Neural cell (in vitro differentiated cells): ENCODE measurements at regions not wholly inside any gene's neighbourhood (a gene's known extent, or its start where the extent isn't known, plus 50 kb on each side); places are given as distances from the start of the nearest gene placed in this dataset.

Experiments
- H2AFZ ChIP-seq: fragments of 200-600, 300-800 bp; sonication (generic), shearing (Covaris generic); 2 replicates; pipeline ENCODE4 v1.6.0; 2014; ENCODE audit warnings: low read depth, mild to moderate bottlenecking, antibody characterized with exemption, low read length, moderate library complexity
- H3F3A ChIP-seq: fragments of 200-600 bp; shearing (Covaris generic); 2 replicates; pipeline ENCODE4 v1.6.1; 2016; ENCODE audit warnings: mild to moderate bottlenecking, moderate library complexity, mixed read lengths, antibody characterized with exemption, low read length; ENCODE audit not compliant: insufficient read depth, poor library complexity, severe bottlenecking
- H3K27ac ChIP-seq: fragments of 200-600, 300-800 bp; sonication (generic), shearing (Covaris generic); 2 replicates; pipeline ENCODE4 v1.5.1; 2014; ENCODE audit warnings: mild to moderate bottlenecking, low read length, moderate library complexity
- H3K27me3 ChIP-seq: fragments of 300-800, 200-600 bp; sonication (generic), shearing (Covaris generic); 2 replicates; pipeline ENCODE4 v1.6.0; 2014; ENCODE audit warnings: mild to moderate bottlenecking, low read depth, low read length, moderate library complexity; ENCODE audit not compliant: insufficient read depth
- H3K36me3 ChIP-seq: fragments of 300-800, 200-600 bp; sonication (generic), shearing (Covaris generic); 2 replicates; pipeline ENCODE4 v1.5.1; 2014; ENCODE audit warnings: mild to moderate bottlenecking, antibody characterized with exemption, low read length, moderate library complexity; ENCODE audit not compliant: insufficient read depth
- H3K4me2 ChIP-seq: fragments of 300-800, 200-600 bp; sonication (generic), shearing (Covaris generic); 2 replicates; pipeline ENCODE4 v1.6.0; 2014; ENCODE audit warnings: mild to moderate bottlenecking, low read length
- H3K4me3 ChIP-seq: fragments of 300-800, 200-600 bp; sonication (generic), shearing (Covaris generic); 2 replicates; pipeline ENCODE4 v1.5.1; 2014; ENCODE audit warnings: mild to moderate bottlenecking, low read length, moderate library complexity
- H3K79me2 ChIP-seq: fragments of 200-600 bp; shearing (Covaris generic); replicated peaks from 2 replicates; pipeline ENCODE4 v1.6.0; 2014; ENCODE audit warnings: mild to moderate bottlenecking, low read length, moderate library complexity; ENCODE audit not compliant: insufficient read depth
- H3K9ac ChIP-seq: fragments of 300-800, 200-600 bp; sonication (generic), shearing (Covaris generic); 2 replicates; pipeline ENCODE4 v1.6.1; 2016; ENCODE audit warnings: mild to moderate bottlenecking, low read length, mixed read lengths
- H3K9me2 ChIP-seq: fragments of 200-600 bp; shearing (Covaris generic); 2 replicates; pipeline ENCODE4 v1.6.1; 2016; ENCODE audit warnings: mild to moderate bottlenecking, low read length, mixed read lengths; ENCODE audit not compliant: insufficient read depth
- H3K9me3 ChIP-seq: fragments of 200-600, 300-800 bp; sonication (generic), shearing (Covaris generic); 2 replicates; pipeline ENCODE4 v1.6.1; 2016; ENCODE audit warnings: mild to moderate bottlenecking, mixed run types, low read length, moderate library complexity, mixed read lengths
- H4K20me1 ChIP-seq: fragments of 200-600 bp; shearing (Covaris generic); 2 replicates; pipeline ENCODE4 v1.6.1; 2016; ENCODE audit warnings: mild to moderate bottlenecking, mixed run types; ENCODE audit not compliant: insufficient read depth
- CTCF ChIP-seq: fragments of 450-650 bp; IDR thresholded peaks from 2 replicates; pipeline ENCODE4 v1.5.1; 2014; ENCODE audit warnings: antibody characterized with exemption, mild to moderate bottlenecking, moderate library complexity; ENCODE audit not compliant: poor library complexity, severe bottlenecking
- EP300 ChIP-seq: fragments of 450-650 bp; conservative IDR thresholded peaks from 2 replicates; pipeline ENCODE4 v1.6.1; 2014; ENCODE audit warnings: antibody characterized with exemption, mild to moderate bottlenecking, moderate library complexity; ENCODE audit not compliant: poor library complexity, severe bottlenecking
- EZH2 ChIP-seq: fragments of 200-600, 300-800 bp; shearing (Covaris generic), sonication (generic); IDR thresholded peaks from 2 replicates; pipeline ENCODE4 v1.6.1; 2014; ENCODE audit warnings: antibody characterized with exemption, low read length, borderline replicate concordance, mild to moderate bottlenecking; ENCODE audit not compliant: insufficient read depth, poor library complexity, severe bottlenecking
- MXI1 ChIP-seq: fragments of 450-650 bp; conservative IDR thresholded peaks from 2 replicates; pipeline ENCODE4 v1.6.1; 2014; ENCODE audit warnings: antibody characterized with exemption, mild to moderate bottlenecking; ENCODE audit not compliant: poor library complexity, severe bottlenecking
- POLR2AphosphoS5 ChIP-seq: IDR thresholded peaks from 2 replicates; pipeline ENCODE4 v1.6.1; 2012
- RAD21 ChIP-seq: fragments of 450-650 bp; conservative IDR thresholded peaks from 2 replicates; pipeline ENCODE4 v1.6.1; 2014; ENCODE audit warnings: antibody characterized with exemption, mild to moderate bottlenecking, moderate library complexity
- REST ChIP-seq: IDR thresholded peaks from 2 replicates; pipeline ENCODE4 v1.6.1; 2012; ENCODE audit warnings: borderline replicate concordance
- SMC3 ChIP-seq: fragments of 450-650 bp; conservative IDR thresholded peaks from 2 replicates; pipeline ENCODE4 v1.6.1; 2014; ENCODE audit warnings: antibody characterized with exemption, mild to moderate bottlenecking, moderate library complexity; ENCODE audit not compliant: poor library complexity
- TAF1 ChIP-seq: IDR thresholded peaks from 2 replicates; pipeline ENCODE4 v1.6.1; 2012; ENCODE audit warnings: low read depth

GRCh38 chr18:66168685-66169235 is 417.9 kb downstream of the CDH7 start:
- no peaks in the 10 kb centered on the region for H3K79me2 ChIP-seq
- no peak for TF ChIP-seq SMC3
- TF ChIP-seq EP300, result no peak
- TF ChIP-seq RAD21, result no peak
- no peak for TF ChIP-seq POLR2AphosphoS5
- TF ChIP-seq REST, result no peak
- TF ChIP-seq MXI1, result no peak
- no peak for TF ChIP-seq EZH2
- TF ChIP-seq TAF1, result no peak
- TF ChIP-seq CTCF, result no peak
- H3K27me3 ChIP-seq, result no peaks in the 10 kb centered on the region
- no peaks in the 10 kb centered on the region for H3K9me2 ChIP-seq
- no peak overlapping the region for H3K4me3 ChIP-seq
- H3K9ac ChIP-seq, result no peak overlapping the region
- no peaks in the 10 kb centered on the region for H4K20me1 ChIP-seq
- H3K9me3 ChIP-seq, result no peaks in the 10 kb centered on the region
- H2AFZ ChIP-seq, result no peak overlapping the region
- H3F3A ChIP-seq, result no peaks in the 10 kb centered on the region
- H3K36me3 ChIP-seq, result no peaks in the 10 kb centered on the region
- H3K4me2 ChIP-seq, result no peak overlapping the region
- no peak overlapping the region for H3K27ac ChIP-seq

GRCh38 chr18:66167829-66168684 is 417.2 kb downstream of the CDH7 start:
- TF ChIP-seq EP300 (no peak), MXI1 (no peak), RAD21 (no peak), TAF1 (no peak), SMC3 (no peak), CTCF (no peak), EZH2 (no peak), POLR2AphosphoS5 (no peak), REST (no peak)
- Histone ChIP-seq H3K27me3 (no peaks in the 10 kb centered on the region), H3K27ac (no peak overlapping the region), H3F3A (no peaks in the 10 kb centered on the region), H3K9me2 (no peaks in the 10 kb centered on the region), H3K9me3 (no peaks in the 10 kb centered on the region), H3K79me2 (no peaks in the 10 kb centered on the region), H4K20me1 (no peaks in the 10 kb centered on the region), H3K9ac (no peak overlapping the region), H3K36me3 (no peaks in the 10 kb centered on the region), H2AFZ (no peak overlapping the region), H3K4me2 (no peak overlapping the region), H3K4me3 (no peak overlapping the region)
